Hippocampal formation (tissue), 2 donors: ENCODE measurements at regions not wholly inside any gene's neighbourhood (a gene's known extent, or its start where the extent isn't known, plus 50 kb on each side); places are given as distances from the start of the nearest gene placed in this dataset.
A peak's percentile ranks its signal among the peaks of the same experiment; 100 is the strongest.
"Not testable (repeated sequence)": the region's sequence is repeated elsewhere in the genome, so short reads cannot be mapped to it uniquely, and the experiment has no call there.

Experiments used
- DNase-seq, 2 donors: peaks; one replicate each; lab custom pipeline; 2025; lab: John Stamatoyannopoulos, UW

- DNase-seq, result no peak
Observed at GRCh38 chr4:124105212-124105611, 607.3 kb downstream of the ANKRD50 start.

DNA sequence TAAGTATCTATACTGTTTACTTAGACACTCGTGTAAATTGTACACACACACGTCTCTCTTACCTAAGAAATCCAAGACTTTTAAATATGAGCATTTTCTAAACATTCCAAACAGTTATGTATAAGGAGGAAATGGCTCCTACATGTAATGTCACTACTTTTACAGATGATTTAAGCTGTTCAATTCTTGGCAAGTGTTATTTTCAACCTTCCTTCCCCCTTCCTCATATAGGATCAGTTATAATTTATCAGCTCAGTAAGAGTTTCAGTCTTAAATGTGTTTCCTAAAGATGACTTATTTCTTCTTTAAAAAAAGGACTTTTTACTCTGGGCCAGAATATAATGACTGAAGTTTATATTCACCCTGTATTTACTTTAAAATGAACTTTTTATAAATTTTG, 601.1 kb downstream of the ANKRD50 start:
- no peak for DNase-seq

DNA sequence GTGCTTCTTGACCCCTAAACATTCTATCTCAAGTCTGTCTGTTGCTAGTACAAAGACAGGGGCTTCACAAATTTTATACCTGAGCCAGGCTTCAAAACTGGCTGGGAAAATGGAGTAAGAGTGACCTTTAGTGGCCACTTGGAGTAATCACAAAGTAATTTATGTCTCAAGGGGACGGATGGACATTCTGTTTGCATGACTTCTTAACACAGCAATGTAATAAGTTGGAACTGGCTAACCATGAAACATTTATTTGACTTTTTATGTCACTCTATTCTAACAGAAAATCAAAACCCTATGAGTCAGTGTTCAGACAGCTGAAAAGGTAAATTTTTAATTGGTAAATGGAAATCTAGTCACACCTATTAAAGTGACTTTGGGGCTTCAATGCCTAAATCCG, 600.6 kb downstream of the ANKRD50 start:
- peak in 1 of 2 donors; percentile 0 for DNase-seq

DNA sequence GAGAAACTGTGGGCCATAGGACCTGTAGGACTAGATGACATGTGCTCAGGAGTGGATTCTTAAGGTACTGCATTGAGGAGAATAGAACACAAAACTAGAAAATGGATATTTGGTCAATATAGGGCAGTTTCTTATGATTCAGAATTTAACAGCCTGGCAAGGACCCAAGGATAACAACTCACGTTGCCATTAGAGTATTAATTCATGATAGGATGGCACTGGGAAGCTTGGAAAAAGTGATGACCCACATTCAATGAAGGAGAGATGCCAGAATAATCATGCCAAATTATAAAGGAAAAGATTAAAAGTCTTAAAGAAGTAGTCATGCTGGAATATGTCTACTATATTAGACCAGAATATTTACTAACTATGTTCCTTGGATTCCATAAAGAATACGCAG, 594.5 kb downstream of the ANKRD50 start:
- no peak for DNase-seq

DNA sequence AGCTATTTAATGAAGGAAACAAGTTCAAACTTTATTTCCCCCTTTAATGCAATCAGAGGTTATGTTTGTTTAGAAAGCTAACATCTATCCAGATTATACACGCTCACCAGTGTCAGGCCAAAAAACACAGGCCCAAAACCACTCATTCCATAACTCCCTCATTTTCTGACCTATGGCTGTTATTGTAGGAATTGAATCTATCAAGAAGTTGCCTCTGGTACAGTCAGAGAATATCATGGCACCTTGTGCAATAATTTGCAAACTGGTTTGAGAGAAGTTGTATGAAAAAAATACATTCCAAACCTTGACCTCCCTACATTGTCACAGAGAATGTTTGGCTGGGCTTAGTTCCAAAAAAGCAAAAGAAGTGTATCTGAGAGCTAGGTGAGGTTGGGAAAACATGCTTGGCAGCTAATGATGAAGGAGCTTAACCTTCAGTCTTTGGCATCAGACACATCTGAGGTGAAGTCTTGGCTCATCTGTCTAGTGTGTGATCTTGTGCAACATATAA, 591.0 kb downstream of the ANKRD50 start:
- no peak for DNase-seq

GRCh38 chr4:124123181-124123580, 589.4 kb downstream of the ANKRD50 start:
- DNase-seq, result no peak

GRCh38 chr4:124123721-124124120, 588.8 kb downstream of the ANKRD50 start:
- no peak for DNase-seq

GRCh38 chr4:124131324-124131723, 581.2 kb downstream of the ANKRD50 start:
- DNase-seq, result not testable (repeated sequence)

- DNase-seq, result no peak
Observed at GRCh38 chr4:124132161-124132560, 580.4 kb downstream of the ANKRD50 start.

- no peak for DNase-seq
Observed at GRCh38 chr4:124133753-124134152, 578.8 kb downstream of the ANKRD50 start.

DNA sequence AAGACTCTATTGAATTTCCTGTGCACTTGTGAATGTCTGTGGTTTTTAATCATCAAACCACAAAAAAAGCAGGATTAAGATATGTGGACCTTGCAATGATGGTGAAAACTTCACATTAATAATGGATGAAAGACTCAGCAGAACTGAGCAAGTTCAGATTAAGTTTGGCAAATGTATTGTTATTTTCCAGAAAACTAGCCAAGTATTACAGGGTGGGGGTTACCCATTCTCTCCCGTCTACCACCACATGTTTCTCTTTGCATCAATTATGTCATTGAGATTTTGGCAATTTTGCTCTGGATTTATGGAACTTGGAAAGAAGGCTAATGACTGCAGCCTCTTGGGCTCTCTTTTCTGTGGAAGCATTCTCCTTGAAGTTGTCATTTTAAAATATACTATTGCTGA, 577.1 kb downstream of the ANKRD50 start:
- no peak for DNase-seq

DNA sequence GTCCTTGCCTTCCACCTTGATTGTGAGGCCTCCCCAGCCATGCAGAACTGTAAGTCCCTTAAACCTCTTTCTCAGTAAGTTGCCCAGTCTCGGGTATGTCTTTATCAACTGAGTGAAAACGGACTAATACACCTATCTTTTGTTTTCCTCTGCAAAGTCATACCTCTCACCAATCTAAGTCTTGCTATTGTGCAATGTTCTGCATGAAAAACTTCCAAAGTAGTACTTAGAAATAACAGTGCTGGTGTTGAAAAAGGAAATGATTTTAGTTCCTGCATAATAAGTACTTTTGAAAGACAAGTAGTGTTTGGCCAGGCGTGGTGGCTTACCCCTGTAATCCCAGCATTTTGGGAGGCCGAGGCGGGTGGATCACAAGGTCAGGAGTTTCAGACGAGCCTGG, 573.5 kb downstream of the ANKRD50 start:
- no peak for DNase-seq

GRCh38 chr4:124143632-124144031, 568.9 kb downstream of the ANKRD50 start:
- DNase-seq, result no peak

- DNase-seq, result no peak
Observed at GRCh38 chr4:124144238-124144654, 568.3 kb downstream of the ANKRD50 start.

GRCh38 chr4:124146068-124146467, 566.5 kb downstream of the ANKRD50 start:
- no peak for DNase-seq

- DNase-seq, result no peak
Observed at GRCh38 chr4:124151031-124151430, 561.5 kb downstream of the ANKRD50 start.

DNA sequence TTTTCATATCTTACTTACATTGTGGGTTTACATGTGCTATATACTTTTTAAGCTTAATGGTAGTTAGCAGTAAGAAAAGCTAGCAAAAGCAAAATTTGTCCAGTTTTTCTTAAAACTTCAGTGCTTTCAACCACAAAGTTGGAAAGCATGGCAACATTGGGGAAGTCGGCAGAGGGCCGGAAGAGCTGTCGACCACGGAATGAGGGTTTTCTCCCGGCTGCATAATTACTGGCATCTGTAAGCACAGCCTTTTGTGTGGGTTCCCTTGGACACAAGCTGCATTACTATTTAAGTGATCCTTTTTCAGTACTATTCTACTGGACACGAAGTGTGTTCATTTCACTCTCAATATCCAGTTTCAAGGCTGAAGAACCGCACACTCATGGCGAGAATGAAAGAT, 560.4 kb downstream of the ANKRD50 start:
- DNase-seq, result no peak

- DNase-seq, result no peak
Observed at GRCh38 chr4:124155239-124155638, 557.3 kb downstream of the ANKRD50 start.

DNA sequence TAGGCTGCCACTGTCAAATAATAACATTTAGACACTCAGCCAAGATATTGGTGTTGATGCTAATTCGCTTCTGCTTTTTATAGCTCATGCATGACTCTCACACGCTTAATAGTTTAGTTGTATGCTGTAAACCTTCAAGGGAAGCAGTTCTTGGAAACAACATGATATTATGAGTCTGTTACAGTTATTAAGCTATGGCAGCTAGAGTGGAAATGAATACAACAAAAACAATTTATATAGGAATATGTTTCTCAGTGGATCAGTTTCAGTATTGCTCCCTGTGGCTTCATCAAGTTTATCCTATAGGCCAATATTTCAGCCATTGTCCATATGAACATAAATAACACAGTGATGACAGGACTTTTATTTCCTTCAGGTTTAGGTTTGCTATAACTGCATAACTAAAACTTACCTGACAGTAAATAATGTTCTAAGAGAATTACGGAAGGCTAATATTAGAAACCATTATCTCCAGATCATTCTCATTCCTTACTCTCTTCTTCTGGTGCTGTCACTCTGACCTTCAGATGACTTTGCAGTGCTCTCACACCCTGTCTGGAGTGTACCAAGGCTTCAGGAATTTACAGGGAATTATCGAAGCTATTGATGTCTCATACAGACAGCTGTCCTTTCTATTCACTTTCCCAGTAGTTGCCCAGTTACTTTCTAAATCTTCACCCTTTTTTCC, 555.0 kb downstream of the ANKRD50 start:
- no peak for DNase-seq

DNA sequence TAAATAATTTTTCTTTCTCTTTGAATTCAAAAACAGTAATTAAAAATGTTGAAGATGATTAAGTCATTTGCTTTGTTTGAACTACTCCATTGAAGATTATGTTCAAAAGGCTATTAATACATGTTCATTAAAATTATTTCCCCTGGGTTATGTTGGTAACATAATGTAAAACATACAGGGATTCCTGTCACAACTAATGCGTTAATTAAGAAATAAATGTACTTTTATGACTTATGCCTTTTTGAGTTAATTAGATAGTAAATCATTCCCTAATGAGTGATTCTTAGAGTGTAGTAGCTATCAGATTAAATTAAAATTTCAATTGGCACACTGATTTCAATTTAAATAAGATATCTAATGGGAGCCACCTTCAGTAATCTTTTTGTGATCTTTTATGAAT, 549.1 kb downstream of the ANKRD50 start:
- DNase-seq, result no peak

DNA sequence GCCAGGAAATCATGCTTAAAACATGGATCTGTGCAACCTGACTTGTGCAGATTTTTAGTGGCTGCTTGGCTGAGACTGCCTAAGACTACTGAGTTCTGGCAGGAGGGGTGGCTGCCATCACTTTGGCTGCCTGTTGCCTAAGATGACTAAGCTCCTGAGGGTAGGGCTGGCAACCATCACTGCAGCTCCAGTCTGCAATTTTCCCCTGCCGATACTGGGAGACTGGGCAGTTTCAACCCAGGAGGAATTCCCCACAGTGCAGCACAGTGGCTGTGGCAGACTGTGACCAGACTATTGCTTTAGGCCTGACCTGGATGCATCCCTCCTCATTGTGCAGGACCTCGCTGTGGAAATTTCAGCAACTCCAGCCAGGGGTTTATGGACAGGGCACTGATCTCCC, 544.9 kb downstream of the ANKRD50 start:
- DNase-seq, result no peak

DNA sequence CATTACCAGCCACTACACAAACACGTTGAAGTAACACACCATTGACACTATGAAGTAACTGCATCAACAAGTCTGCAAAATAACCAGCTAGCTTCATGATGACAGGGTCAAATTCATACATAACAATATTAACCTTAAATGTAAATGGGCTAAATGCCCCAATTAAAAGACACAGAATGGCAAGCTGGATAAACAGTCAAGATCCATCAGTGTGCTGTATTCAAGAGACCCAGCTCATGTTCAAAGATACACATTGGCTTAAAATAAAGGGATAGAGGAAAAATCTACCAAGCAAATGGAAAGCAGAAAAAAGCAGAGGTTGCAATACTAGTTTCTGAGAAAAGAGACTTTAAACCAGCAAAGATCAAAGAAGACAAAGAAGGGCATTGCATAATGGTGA, 543.0 kb downstream of the ANKRD50 start:
- not testable (repeated sequence) for DNase-seq

GRCh38 chr4:124173912-124174311, 538.6 kb downstream of the ANKRD50 start:
- no peak for DNase-seq
